Astrocyte of the spinal cord (primary cell): ENCODE measurements at regions not wholly inside any gene's neighbourhood (a gene's known extent, or its start where the extent isn't known, plus 50 kb on each side); places are given as distances from the start of the nearest gene placed in this dataset.

Source experiments
- DNase-seq: peaks from one replicate; pipeline ENCODE4 v3.0.0; 2011; ENCODE audit warnings: low read depth, low spot score
- H3K4me3 ChIP-seq: 2 replicates; pipeline ENCODE4 v1.5.1; 2011; ENCODE audit warnings: low read depth, mild to moderate bottlenecking, low read length, moderate library complexity
- CTCF ChIP-seq: IDR thresholded peaks from 2 replicates; pipeline ENCODE4 v1.5.1; 2012; ENCODE audit warnings: low read depth, mild to moderate bottlenecking, low read length, inconsistent platforms
- in situ Hi-C: cut with HindIII; loops from 2 replicates; pipeline ENCODE4 v1.10.0; 2017; ENCODE audit warnings: low sequenced_read_pairs

GRCh38 chr2:121159291-121160071 is 125.5 kb downstream of the TFCP2L1 start:
- TF ChIP-seq CTCF, result no peak
- H3K4me3 ChIP-seq, result no peak overlapping the region
- in situ Hi-C loops, result no loop called here
- no peak for DNase-seq

- no peak overlapping the region for H3K4me3 ChIP-seq
- in situ Hi-C loops, result no loop called here
- TF ChIP-seq CTCF, result no peak
- no peak for DNase-seq
Observed at GRCh38 chr2:121160366-121160765, 124.6 kb downstream of the TFCP2L1 start.

- no peak overlapping the region for H3K4me3 ChIP-seq
- TF ChIP-seq CTCF, result no peak
- in situ Hi-C loops, result no loop called here
- DNase-seq, result no peak
Observed at GRCh38 chr2:121161272-121161671, 123.7 kb downstream of the TFCP2L1 start.

GRCh38 chr2:121162893-121163292 is 122.1 kb downstream of the TFCP2L1 start:
- no peak for TF ChIP-seq CTCF
- no peak overlapping the region for H3K4me3 ChIP-seq
- in situ Hi-C loops, result no loop called here
- DNase-seq, result no peak

- no peak for DNase-seq
- in situ Hi-C loops, result no loop called here
- no peak for TF ChIP-seq CTCF
- H3K4me3 ChIP-seq, result no peak overlapping the region
Observed at GRCh38 chr2:121164042-121164441, 121.0 kb downstream of the TFCP2L1 start.

- no peak for DNase-seq
- in situ Hi-C loops, result no loop called here
- H3K4me3 ChIP-seq, result no peak overlapping the region
- no peak for TF ChIP-seq CTCF
Observed at GRCh38 chr2:121165038-121165542, 119.9 kb downstream of the TFCP2L1 start.
